Trophoblast cell (in vitro differentiated cells and primary cell): ENCODE measurements at regions not wholly inside any gene's neighbourhood (a gene's known extent, or its start where the extent isn't known, plus 50 kb on each side); places are given as distances from the start of the nearest gene placed in this dataset.
A peak's percentile ranks its signal among the peaks of the same experiment; 100 is the strongest.

Experiments
- DNase-seq, 2 donors: peaks; one replicate each; pipeline ENCODE4 v3.0.0-alpha.2; 2016
- H2AFZ ChIP-seq: 2 replicates; pipeline ENCODE4 v1.6.1; 2013; ENCODE audit warnings: low read length, moderate library complexity, mild to moderate bottlenecking; ENCODE audit not compliant: insufficient read depth, poor library complexity
- H2AK5ac ChIP-seq: 2 replicates; pipeline ENCODE4 v1.6.1; 2013; ENCODE audit warnings: mild to moderate bottlenecking, low read length
- H2BK120ac ChIP-seq: 2 replicates; pipeline ENCODE4 v1.6.1; 2013; ENCODE audit warnings: low read length, mild to moderate bottlenecking, moderate library complexity; ENCODE audit not compliant: insufficient read depth, poor library complexity
- H2BK12ac ChIP-seq: 2 replicates; pipeline ENCODE4 v1.6.1; 2013; ENCODE audit warnings: mild to moderate bottlenecking, low read length, moderate library complexity
- H2BK5ac ChIP-seq: 2 replicates; pipeline ENCODE4 v1.6.1; 2013; ENCODE audit warnings: low read length, low read depth, moderate library complexity, mild to moderate bottlenecking; ENCODE audit not compliant: poor library complexity
- H3K14ac ChIP-seq: 2 replicates; pipeline ENCODE4 v1.6.1; 2013; ENCODE audit warnings: mild to moderate bottlenecking, low read length
- H3K18ac ChIP-seq: 2 replicates; pipeline ENCODE4 v1.6.1; 2013; ENCODE audit warnings: mild to moderate bottlenecking, low read length
- H3K23ac ChIP-seq: 2 replicates; pipeline ENCODE4 v1.6.1; 2013; ENCODE audit warnings: low read length
- H3K27ac ChIP-seq: 2 replicates; pipeline ENCODE4 v1.5.1; 2013; ENCODE audit warnings: low read depth, mild to moderate bottlenecking, inconsistent platforms, low read length, moderate library complexity
- H3K27me3 ChIP-seq: 2 replicates; pipeline ENCODE4 v1.6.1; 2013; ENCODE audit warnings: inconsistent platforms, mild to moderate bottlenecking, low read length, moderate library complexity; ENCODE audit not compliant: insufficient read depth
- H3K36me3 ChIP-seq, 2 experiments: 1 replicate in 1 of 2; 2 replicates in 1 of 2; pipeline ENCODE4 v1.6.1; 2013; ENCODE audit warnings: low read length in 2 of 2, mild to moderate bottlenecking in 2 of 2, moderate library complexity in 1 of 2; ENCODE audit not compliant: insufficient read depth in 2 of 2, control insufficient read depth in 1 of 2
- H3K4ac ChIP-seq: 2 replicates; pipeline ENCODE4 v1.6.1; 2013; ENCODE audit warnings: low read depth, mild to moderate bottlenecking, low read length, moderate library complexity
- H3K4me1 ChIP-seq, 2 experiments: 1 replicate in 1 of 2; 2 replicates in 1 of 2; pipeline ENCODE4 v1.6.1; 2013; ENCODE audit warnings: low read length in 2 of 2, mild to moderate bottlenecking in 2 of 2, moderate library complexity in 1 of 2; ENCODE audit not compliant: insufficient read depth in 2 of 2, control insufficient read depth in 1 of 2
- H3K4me2 ChIP-seq: 2 replicates; pipeline ENCODE4 v1.6.1; 2013; ENCODE audit warnings: inconsistent platforms, mild to moderate bottlenecking, low read length, moderate library complexity
- H3K4me3 ChIP-seq: 2 replicates; pipeline ENCODE4 v1.5.1; 2013; ENCODE audit warnings: mild to moderate bottlenecking, low read depth, low read length, inconsistent platforms
- H3K79me1 ChIP-seq: one replicate; pipeline ENCODE4 v1.6.1; 2013; ENCODE audit warnings: low read length
- H3K79me2 ChIP-seq: 2 replicates; pipeline ENCODE4 v1.6.1; 2013; ENCODE audit warnings: low read length, mild to moderate bottlenecking; ENCODE audit not compliant: control insufficient read depth, insufficient read depth, poor library complexity
- H3K9ac ChIP-seq: 2 replicates; pipeline ENCODE4 v1.6.1; 2013; ENCODE audit warnings: mild to moderate bottlenecking, low read length
- H3K9me3 ChIP-seq: 2 replicates; pipeline ENCODE4 v1.6.1; 2013; ENCODE audit warnings: low read depth, mild to moderate bottlenecking, control low read depth, inconsistent platforms, low read length; ENCODE audit not compliant: insufficient read depth
- H4K12ac ChIP-seq: 2 replicates; pipeline ENCODE4 v1.6.1; 2013; ENCODE audit warnings: low read depth, mild to moderate bottlenecking, low read length, moderate library complexity
- H4K8ac ChIP-seq: 2 replicates; pipeline ENCODE4 v1.6.1; 2013; ENCODE audit warnings: low read depth, mild to moderate bottlenecking, low read length, moderate library complexity
- H4K91ac ChIP-seq: one replicate; pipeline ENCODE4 v1.6.1; 2013; ENCODE audit warnings: low read depth, mild to moderate bottlenecking, low read length, moderate library complexity
- WGBS: extraction: QIAGEN DNeasy Blood & Tissue Kit; methylation state at CpG from one replicate; pipeline ENCODE4 v1.1.7; 2013; ENCODE audit warnings: missing lambda C conversion rate; ENCODE audit not compliant: insufficient read length, insufficient coverage; ENCODE audit errors: extremely low coverage; 5-methylcytosine and 5-hydroxymethylcytosine counted together

- no peak overlapping the region for H2BK12ac ChIP-seq
- H3K4ac ChIP-seq, result no peak overlapping the region
- H2BK5ac ChIP-seq, result no peak overlapping the region
- H3K27ac ChIP-seq, result no peak overlapping the region
- H3K27me3 ChIP-seq, result no peaks in the 10 kb centered on the region
- no peak overlapping the region for H3K4me3 ChIP-seq
- H3K4me1 ChIP-seq, result no peaks in the 10 kb centered on the region
- H2AK5ac ChIP-seq, result no peak overlapping the region
- WGBS, result no CpG with 5 or more reads among the region's 5 CpGs
- H3K36me3 ChIP-seq, result no peaks in the 10 kb centered on the region
- H3K23ac ChIP-seq, result no peak overlapping the region
- H3K9me3 ChIP-seq, result peaks cover 7% of the 10 kb centered on the region
- H4K8ac ChIP-seq, result no peak overlapping the region
- H3K4me2 ChIP-seq, result no peak overlapping the region
- DNase-seq, result no peak
- H4K12ac ChIP-seq, result no peak overlapping the region
- H3K18ac ChIP-seq, result no peak overlapping the region
- no peak overlapping the region for H4K91ac ChIP-seq
- H3K79me2 ChIP-seq, result no peaks in the 10 kb centered on the region
- no peak overlapping the region for H2BK120ac ChIP-seq
- no peaks in the 10 kb centered on the region for H3K79me1 ChIP-seq
- H3K9ac ChIP-seq, result no peak overlapping the region
- no peak overlapping the region for H2AFZ ChIP-seq
- H3K14ac ChIP-seq, result no peak overlapping the region
Measured at GRCh38 chr20:4635781-4636180, 50.5 kb upstream of the PRNP start.

GRCh38 chr20:4635342-4635741 lies 50.9 kb upstream of the PRNP start:
- Histone ChIP-seq H2AFZ (no peak overlapping the region), H3K9me3 (peaks cover 7% of the 10 kb centered on the region), H3K27ac (no peak overlapping the region), H4K12ac (no peak overlapping the region), H3K14ac (no peak overlapping the region), H2AK5ac (no peak overlapping the region), H3K4ac (no peak overlapping the region), H3K23ac (no peak overlapping the region), H3K79me2 (no peaks in the 10 kb centered on the region), H3K9ac (no peak overlapping the region), H3K4me2 (no peak overlapping the region), H2BK5ac (no peak overlapping the region), H2BK120ac (no peak overlapping the region), H4K8ac (no peak overlapping the region), H3K27me3 (no peaks in the 10 kb centered on the region), H3K18ac (no peak overlapping the region), H3K4me3 (no peak overlapping the region), H3K36me3 (no peaks in the 10 kb centered on the region), H3K79me1 (no peaks in the 10 kb centered on the region), H4K91ac (no peak overlapping the region), H2BK12ac (no peak overlapping the region), H3K4me1 (no peaks in the 10 kb centered on the region)
- WGBS, result no CpG with 5 or more reads among the region's 1 CpG
- no peak for DNase-seq

DNA sequence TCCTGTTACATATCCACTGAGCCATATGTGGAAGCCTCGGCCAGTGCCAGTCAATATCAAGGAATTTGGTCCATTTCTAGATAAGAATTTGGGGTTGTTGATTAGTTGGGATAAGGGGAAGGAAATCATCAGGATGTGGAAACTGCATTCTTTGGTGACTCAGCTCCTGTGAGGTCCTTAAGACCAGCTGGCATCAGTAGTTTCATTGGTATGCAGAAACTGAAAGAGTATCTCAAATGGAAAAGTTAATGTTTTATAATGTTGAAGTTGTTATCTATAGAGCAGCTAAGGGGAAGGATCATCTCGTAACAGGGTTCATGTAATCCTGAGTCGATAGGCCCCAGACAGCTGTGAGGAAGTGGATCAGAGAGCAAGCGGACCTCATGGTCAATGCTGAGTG lies 52.5 kb upstream of the PRNP start:
- no peaks in the 10 kb centered on the region for H3K36me3 ChIP-seq
- no peaks in the 10 kb centered on the region for H3K79me1 ChIP-seq
- no peak overlapping the region for H3K14ac ChIP-seq
- H3K27me3 ChIP-seq, result no peaks in the 10 kb centered on the region
- no peak overlapping the region for H3K23ac ChIP-seq
- no peaks in the 10 kb centered on the region for H3K79me2 ChIP-seq
- H3K27ac ChIP-seq, result no peak overlapping the region
- no peak overlapping the region for H3K4me2 ChIP-seq
- H3K9ac ChIP-seq, result no peak overlapping the region
- no peak overlapping the region for H2BK5ac ChIP-seq
- no peak overlapping the region for H3K4me3 ChIP-seq
- no peak overlapping the region for H3K18ac ChIP-seq
- H4K91ac ChIP-seq, result no peak overlapping the region
- H4K12ac ChIP-seq, result no peak overlapping the region
- H2AK5ac ChIP-seq, result no peak overlapping the region
- no peak overlapping the region for H3K4ac ChIP-seq
- peaks cover 7% of the 10 kb centered on the region for H3K9me3 ChIP-seq
- no CpG with 5 or more reads among the region's 4 CpGs for WGBS
- no peak overlapping the region for H4K8ac ChIP-seq
- DNase-seq, result peak; percentile 56 to 73
- H3K4me1 ChIP-seq, result no peaks in the 10 kb centered on the region
- H2AFZ ChIP-seq, result no peak overlapping the region
- H2BK12ac ChIP-seq, result no peak overlapping the region
- H2BK120ac ChIP-seq, result no peak overlapping the region

DNA sequence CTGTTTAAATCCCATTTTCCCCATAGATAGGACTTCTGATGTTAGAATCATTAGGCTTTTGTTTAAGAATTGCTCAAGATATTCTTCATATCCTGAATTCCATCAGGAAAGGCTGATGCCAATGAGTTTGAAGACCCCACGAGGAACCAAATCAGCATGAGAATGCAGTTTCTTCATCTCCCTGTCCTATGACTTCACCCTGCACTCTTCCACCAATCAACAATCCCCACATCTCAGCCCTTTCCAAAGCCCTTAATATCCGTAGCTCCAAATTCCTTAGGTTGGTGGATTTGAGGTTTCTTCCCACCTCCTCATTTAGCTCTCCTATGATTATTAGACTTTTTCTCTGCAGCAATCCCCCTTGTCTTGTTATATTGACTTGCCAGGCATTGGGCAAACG lies 52.9 kb upstream of the PRNP start:
- H3K27me3 ChIP-seq, result no peaks in the 10 kb centered on the region
- no peak overlapping the region for H4K91ac ChIP-seq
- H3K4me1 ChIP-seq, result no peaks in the 10 kb centered on the region
- H3K23ac ChIP-seq, result no peak overlapping the region
- no peak overlapping the region for H3K27ac ChIP-seq
- no peak overlapping the region for H2BK120ac ChIP-seq
- H3K4me2 ChIP-seq, result no peak overlapping the region
- no peak overlapping the region for H2AK5ac ChIP-seq
- no peaks in the 10 kb centered on the region for H3K79me2 ChIP-seq
- no peak overlapping the region for H3K18ac ChIP-seq
- H3K9ac ChIP-seq, result no peak overlapping the region
- H4K8ac ChIP-seq, result no peak overlapping the region
- H3K36me3 ChIP-seq, result no peaks in the 10 kb centered on the region
- no peak overlapping the region for H2AFZ ChIP-seq
- H3K4ac ChIP-seq, result no peak overlapping the region
- H2BK5ac ChIP-seq, result no peak overlapping the region
- no peak overlapping the region for H2BK12ac ChIP-seq
- DNase-seq, result no peak
- no peak overlapping the region for H3K4me3 ChIP-seq
- peaks cover 7% of the 10 kb centered on the region for H3K9me3 ChIP-seq
- no peak overlapping the region for H4K12ac ChIP-seq
- no peaks in the 10 kb centered on the region for H3K79me1 ChIP-seq
- no CpG with 5 or more reads among the region's 3 CpGs for WGBS
- no peak overlapping the region for H3K14ac ChIP-seq
